DND-41 (cell line): ENCODE measurements at regions not wholly inside any gene's neighbourhood (a gene's known extent, or its start where the extent isn't known, plus 50 kb on each side); places are given as distances from the start of the nearest gene placed in this dataset.

Experiments
- EZH2 ChIP-seq: IDR thresholded peaks from 3 replicates; pipeline ENCODE4 v1.6.1; 2012; ENCODE audit warnings: borderline replicate concordance, low read depth, mild to moderate bottlenecking, moderate library complexity, low read length, inconsistent platforms; ENCODE audit not compliant: severe bottlenecking
- TF ChIP-seq, protein P1 (sequence below): IDR thresholded peaks from 2 replicates; pipeline ENCODE4 v1.5.1; 2012; ENCODE audit warnings: borderline replicate concordance, low read length, moderate library complexity, mild to moderate bottlenecking; ENCODE audit not compliant: poor library complexity, severe bottlenecking; ENCODE audit errors: extremely low read depth

GRCh38 chr5:51618234-51618633 lies 235.0 kb downstream of the ISL1 start:
- TF ChIP-seq, protein P1, sequence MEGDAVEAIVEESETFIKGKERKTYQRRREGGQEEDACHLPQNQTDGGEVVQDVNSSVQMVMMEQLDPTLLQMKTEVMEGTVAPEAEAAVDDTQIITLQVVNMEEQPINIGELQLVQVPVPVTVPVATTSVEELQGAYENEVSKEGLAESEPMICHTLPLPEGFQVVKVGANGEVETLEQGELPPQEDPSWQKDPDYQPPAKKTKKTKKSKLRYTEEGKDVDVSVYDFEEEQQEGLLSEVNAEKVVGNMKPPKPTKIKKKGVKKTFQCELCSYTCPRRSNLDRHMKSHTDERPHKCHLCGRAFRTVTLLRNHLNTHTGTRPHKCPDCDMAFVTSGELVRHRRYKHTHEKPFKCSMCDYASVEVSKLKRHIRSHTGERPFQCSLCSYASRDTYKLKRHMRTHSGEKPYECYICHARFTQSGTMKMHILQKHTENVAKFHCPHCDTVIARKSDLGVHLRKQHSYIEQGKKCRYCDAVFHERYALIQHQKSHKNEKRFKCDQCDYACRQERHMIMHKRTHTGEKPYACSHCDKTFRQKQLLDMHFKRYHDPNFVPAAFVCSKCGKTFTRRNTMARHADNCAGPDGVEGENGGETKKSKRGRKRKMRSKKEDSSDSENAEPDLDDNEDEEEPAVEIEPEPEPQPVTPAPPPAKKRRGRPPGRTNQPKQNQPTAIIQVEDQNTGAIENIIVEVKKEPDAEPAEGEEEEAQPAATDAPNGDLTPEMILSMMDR: no peak
- no peak for TF ChIP-seq EZH2
